ENCODE measurements at regions not wholly inside any gene's neighbourhood (a gene's known extent, or its start where the extent isn't known, plus 50 kb on each side); places are given as distances from the start of the nearest gene placed in this dataset.

- DNase-seq (ENCODE audit: low spot score) (no peak), ATAC-seq (ENCODE audit: insufficient number of reproducible peaks, low FRiP score, low read depth) (no peak)
- H3K36me3 ChIP-seq = no peaks in the 10 kb centered on the region
- H3K4me3 ChIP-seq = no peak overlapping the region
- H3K27ac ChIP-seq = no peak overlapping the region
- no peaks in the 10 kb centered on the region for H3K4me1 ChIP-seq (ENCODE audit: control insufficient read depth in 1 of 2, low read depth in 2 of 2)
- H3K9me3 ChIP-seq = no peaks in the 10 kb centered on the region
- H3K27me3 ChIP-seq (replicated peaks; ENCODE audit: insufficient read depth) = no peaks in the 10 kb centered on the region
- no peak for TF ChIP-seq CTCF (IDR thresholded peaks at IDR 0.05)
These were observed 555.4 kb upstream of the POM121L12 start for GRCh38 chr7:52479990-52480389.

DNA sequence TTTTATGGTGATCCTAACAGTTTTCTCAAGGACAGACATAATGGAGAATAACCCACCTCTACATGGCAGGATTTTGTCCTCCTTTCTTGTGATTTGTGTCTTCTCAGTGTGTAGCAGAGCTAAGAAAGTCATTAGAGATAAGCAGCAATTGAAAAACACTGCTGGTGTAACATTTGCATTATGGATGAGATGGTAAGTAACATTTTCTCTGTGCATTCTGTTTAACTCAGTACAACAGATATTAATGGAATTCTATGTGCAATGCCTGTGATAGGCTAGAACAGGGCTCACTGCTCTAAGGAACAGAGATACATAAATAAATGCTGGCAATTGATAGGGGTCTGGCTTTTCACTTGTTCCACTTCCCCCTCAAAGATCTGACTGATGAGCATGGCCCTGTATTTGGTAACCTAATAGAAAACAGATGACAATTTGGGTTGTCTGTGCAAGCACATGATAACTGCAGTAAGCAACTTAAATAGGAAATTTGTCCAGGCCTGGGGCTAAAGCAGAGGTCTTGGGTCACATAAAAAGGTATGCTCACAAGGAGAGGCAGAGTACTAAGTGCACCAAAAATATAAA is 560.3 kb upstream of the POM121L12 start:
- Histone ChIP-seq H3K27me3 (replicated peaks; ENCODE audit: insufficient read depth) (no peaks in the 10 kb centered on the region), H3K9me3 (no peaks in the 10 kb centered on the region), H3K4me1 (ENCODE audit: control insufficient read depth in 1 of 2, low read depth in 2 of 2) (no peaks in the 10 kb centered on the region), H3K36me3 (no peaks in the 10 kb centered on the region), H3K27ac (no peak overlapping the region), H3K4me3 (no peak overlapping the region)
- TF ChIP-seq CTCF (IDR thresholded peaks at IDR 0.05) = no peak
- ATAC-seq (ENCODE audit: insufficient number of reproducible peaks, low FRiP score, low read depth) (no peak), DNase-seq (ENCODE audit: low spot score) (no peak)

GRCh38 chr7:52473756-52474155 is 561.7 kb upstream of the POM121L12 start:
- Histone ChIP-seq H3K27me3 (replicated peaks; ENCODE audit: insufficient read depth) (no peaks in the 10 kb centered on the region), H3K4me1 (ENCODE audit: control insufficient read depth in 1 of 2, low read depth in 2 of 2) (no peaks in the 10 kb centered on the region), H3K4me3 (no peak overlapping the region), H3K27ac (no peak overlapping the region), H3K36me3 (no peaks in the 10 kb centered on the region), H3K9me3 (no peaks in the 10 kb centered on the region)
- no peak for DNase-seq (ENCODE audit: low spot score)
- no peak for TF ChIP-seq CTCF (IDR thresholded peaks at IDR 0.05)
- ATAC-seq (ENCODE audit: insufficient number of reproducible peaks, low FRiP score, low read depth) = no peak

- Histone ChIP-seq H3K27ac (no peak overlapping the region), H3K4me3 (no peak overlapping the region), H3K36me3 (no peaks in the 10 kb centered on the region), H3K4me1 (ENCODE audit: control insufficient read depth in 1 of 2, low read depth in 2 of 2) (no peaks in the 10 kb centered on the region), H3K9me3 (no peaks in the 10 kb centered on the region), H3K27me3 (replicated peaks; ENCODE audit: insufficient read depth) (no peaks in the 10 kb centered on the region)
- no peak for TF ChIP-seq CTCF (IDR thresholded peaks at IDR 0.05)
- DNase-seq (ENCODE audit: low spot score) = no peak
- no peak for ATAC-seq (ENCODE audit: insufficient number of reproducible peaks, low FRiP score, low read depth)
These were observed 563.3 kb upstream of the POM121L12 start for GRCh38 chr7:52472006-52472620.

DNA sequence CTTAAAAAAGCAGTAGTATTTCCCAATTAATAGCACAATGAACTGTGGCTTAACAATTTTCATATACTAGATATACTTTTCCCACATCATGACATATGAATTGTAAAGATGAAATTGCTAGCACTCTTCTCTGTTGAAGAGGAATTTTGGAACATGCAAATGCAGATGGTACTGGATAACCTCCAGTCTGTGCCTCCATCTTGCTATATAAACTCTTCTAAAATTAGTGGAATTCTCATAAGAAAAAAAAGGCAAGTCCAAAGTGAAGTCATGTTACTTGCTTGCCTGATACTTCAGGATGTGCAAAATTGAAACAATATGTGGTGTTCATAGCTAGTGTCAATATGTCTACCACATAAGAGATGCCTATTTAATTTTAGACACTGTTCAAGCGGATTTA is 570.2 kb upstream of the POM121L12 start:
- ATAC-seq (ENCODE audit: insufficient number of reproducible peaks, low FRiP score, low read depth) (no peak), DNase-seq (ENCODE audit: low spot score) (no peak)
- Histone ChIP-seq H3K36me3 (no peaks in the 10 kb centered on the region), H3K27ac (no peak overlapping the region), H3K27me3 (replicated peaks; ENCODE audit: insufficient read depth) (no peaks in the 10 kb centered on the region), H3K4me3 (no peak overlapping the region), H3K4me1 (ENCODE audit: control insufficient read depth in 1 of 2, low read depth in 2 of 2) (no peaks in the 10 kb centered on the region), H3K9me3 (no peaks in the 10 kb centered on the region)
- no peak for TF ChIP-seq CTCF (IDR thresholded peaks at IDR 0.05)
